Neural cell (in vitro differentiated cells): ENCODE measurements at regions not wholly inside any gene's neighbourhood (a gene's known extent, or its start where the extent isn't known, plus 50 kb on each side); places are given as distances from the start of the nearest gene placed in this dataset.

Experiments used
- CTCF ChIP-seq: fragments of 450-650 bp; IDR thresholded peaks from 2 replicates; pipeline ENCODE4 v1.5.1; 2014; ENCODE audit warnings: antibody characterized with exemption, mild to moderate bottlenecking, moderate library complexity; ENCODE audit not compliant: poor library complexity, severe bottlenecking
- EP300 ChIP-seq: fragments of 450-650 bp; conservative IDR thresholded peaks from 2 replicates; pipeline ENCODE4 v1.6.1; 2014; ENCODE audit warnings: antibody characterized with exemption, mild to moderate bottlenecking, moderate library complexity; ENCODE audit not compliant: poor library complexity, severe bottlenecking
- POLR2AphosphoS5 ChIP-seq: IDR thresholded peaks from 2 replicates; pipeline ENCODE4 v1.6.1; 2012

GRCh38 chr12:83470749-83471148, 784.0 kb downstream of the TMTC2 start:
- TF ChIP-seq CTCF: no peak
- no peak for TF ChIP-seq POLR2AphosphoS5
- TF ChIP-seq EP300: no peak
